ENCODE measurements at regions not wholly inside any gene's neighbourhood (a gene's known extent, or its start where the extent isn't known, plus 50 kb on each side); places are given as distances from the start of the nearest gene placed in this dataset.
"Not testable (repeated sequence)": the region's sequence is repeated elsewhere in the genome, so short reads cannot be mapped to it uniquely, and the experiment has no call there.

GRCh38 chr5:108481355-108481931 lies 99.5 kb upstream of the FBXL17 start:
- no peak overlapping the region for H3K4me3 ChIP-seq (ENCODE audit: low read depth, low read length)
- peak; percentile 1 for DNase-seq (ENCODE audit: low read depth)
- TF ChIP-seq, protein P1, sequence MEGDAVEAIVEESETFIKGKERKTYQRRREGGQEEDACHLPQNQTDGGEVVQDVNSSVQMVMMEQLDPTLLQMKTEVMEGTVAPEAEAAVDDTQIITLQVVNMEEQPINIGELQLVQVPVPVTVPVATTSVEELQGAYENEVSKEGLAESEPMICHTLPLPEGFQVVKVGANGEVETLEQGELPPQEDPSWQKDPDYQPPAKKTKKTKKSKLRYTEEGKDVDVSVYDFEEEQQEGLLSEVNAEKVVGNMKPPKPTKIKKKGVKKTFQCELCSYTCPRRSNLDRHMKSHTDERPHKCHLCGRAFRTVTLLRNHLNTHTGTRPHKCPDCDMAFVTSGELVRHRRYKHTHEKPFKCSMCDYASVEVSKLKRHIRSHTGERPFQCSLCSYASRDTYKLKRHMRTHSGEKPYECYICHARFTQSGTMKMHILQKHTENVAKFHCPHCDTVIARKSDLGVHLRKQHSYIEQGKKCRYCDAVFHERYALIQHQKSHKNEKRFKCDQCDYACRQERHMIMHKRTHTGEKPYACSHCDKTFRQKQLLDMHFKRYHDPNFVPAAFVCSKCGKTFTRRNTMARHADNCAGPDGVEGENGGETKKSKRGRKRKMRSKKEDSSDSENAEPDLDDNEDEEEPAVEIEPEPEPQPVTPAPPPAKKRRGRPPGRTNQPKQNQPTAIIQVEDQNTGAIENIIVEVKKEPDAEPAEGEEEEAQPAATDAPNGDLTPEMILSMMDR (conservative IDR thresholded peaks at IDR 0.05; ENCODE audit: low read depth, low read length) = peak; percentile 57

DNA sequence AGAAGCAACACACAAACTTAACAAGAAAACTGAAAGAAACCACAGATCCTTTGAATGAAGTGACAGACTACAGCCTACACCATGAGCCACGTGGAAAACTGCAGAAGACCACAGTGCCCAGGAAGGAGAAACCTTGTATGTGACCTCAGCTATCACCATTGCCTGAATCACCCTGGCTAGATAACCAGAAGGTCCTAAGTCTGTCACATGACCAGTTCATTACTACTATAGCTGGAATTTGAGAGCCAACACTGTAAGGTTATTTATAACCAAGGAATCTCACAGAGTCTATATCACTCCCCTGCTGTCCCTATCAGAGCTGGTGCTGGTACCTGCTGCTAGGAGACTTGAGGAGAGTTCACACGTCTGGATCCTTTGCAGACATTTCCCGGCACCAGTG lies 90.3 kb upstream of the FBXL17 start:
- no peak overlapping the region for H3K4me3 ChIP-seq (ENCODE audit: low read depth, low read length)
- TF ChIP-seq, protein P1 (conservative IDR thresholded peaks at IDR 0.05; ENCODE audit: low read depth, low read length) = no peak
- no peak for DNase-seq (ENCODE audit: low read depth)

- DNase-seq (ENCODE audit: low read depth) = no peak
- no peak overlapping the region for H3K4me3 ChIP-seq (ENCODE audit: low read depth, low read length)
- TF ChIP-seq, protein P1 (conservative IDR thresholded peaks at IDR 0.05; ENCODE audit: low read depth, low read length) = no peak
Observed at GRCh38 chr5:108467563-108467962, 85.7 kb upstream of the FBXL17 start.

DNA sequence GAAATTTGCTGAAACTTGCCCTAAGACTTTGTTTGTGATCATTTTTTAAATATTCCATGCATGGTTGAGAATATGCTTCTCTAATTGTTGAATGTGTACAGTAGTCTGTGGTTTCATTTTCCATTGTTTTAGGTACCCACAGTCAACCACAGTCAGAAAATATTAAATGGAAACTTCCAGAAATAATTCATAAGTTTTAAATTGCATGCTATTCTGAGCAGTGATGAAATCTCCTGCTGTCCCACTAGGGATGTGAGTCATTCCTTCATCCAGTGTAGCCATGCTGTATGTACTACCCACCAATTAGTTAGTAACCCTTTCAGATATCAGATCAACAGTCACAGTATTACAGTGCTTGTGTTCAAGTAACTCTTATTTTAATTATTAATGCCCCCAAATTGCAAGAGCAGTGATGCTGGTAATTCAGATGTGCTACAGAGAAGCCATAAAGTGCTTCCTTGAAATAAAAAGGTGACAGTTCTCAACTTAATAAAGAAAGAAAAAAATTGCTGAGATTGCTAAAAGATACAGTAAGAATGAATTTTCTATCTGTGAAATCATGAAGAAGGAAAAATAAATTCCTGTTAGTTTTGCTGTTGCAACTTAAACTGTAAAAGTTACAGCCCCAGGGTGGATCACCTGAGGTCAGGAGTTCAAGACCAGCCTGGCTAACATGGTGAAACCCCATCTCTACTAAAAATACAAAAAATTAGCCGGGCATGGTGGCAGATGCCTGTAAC lies 79.9 kb upstream of the FBXL17 start:
- no peak overlapping the region for H3K4me3 ChIP-seq (ENCODE audit: low read depth, low read length)
- DNase-seq (ENCODE audit: low read depth) = peak; percentile 6
- TF ChIP-seq, protein P1 (conservative IDR thresholded peaks at IDR 0.05; ENCODE audit: low read depth, low read length) = no peak

DNA sequence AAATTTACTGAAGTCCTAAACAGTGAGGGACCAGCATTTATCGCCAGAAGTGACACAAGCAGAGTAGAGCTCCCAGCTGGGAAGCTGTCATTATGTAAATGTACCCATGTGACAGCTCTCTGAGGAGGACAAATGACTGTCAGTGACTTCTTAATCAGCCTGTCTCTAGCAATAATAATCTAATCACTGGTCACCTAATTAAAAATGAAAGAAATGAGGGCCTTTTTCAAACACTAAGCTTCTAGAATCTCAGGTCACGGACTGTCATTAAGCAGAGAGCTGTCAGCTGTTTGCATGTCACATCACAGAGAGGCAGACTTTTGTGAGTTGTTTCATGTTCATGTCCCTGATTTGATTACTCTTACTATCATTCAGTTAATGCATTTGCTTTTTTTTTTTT lies 77.9 kb upstream of the FBXL17 start:
- TF ChIP-seq, protein P1 (conservative IDR thresholded peaks at IDR 0.05; ENCODE audit: low read depth, low read length) = no peak
- no peak for DNase-seq (ENCODE audit: low read depth)

GRCh38 chr5:108451269-108451668 lies 69.4 kb upstream of the FBXL17 start:
- TF ChIP-seq, protein P1 (conservative IDR thresholded peaks at IDR 0.05; ENCODE audit: low read depth, low read length) = no peak
- H3K4me3 ChIP-seq (ENCODE audit: low read depth, low read length) = no peak overlapping the region
- DNase-seq (ENCODE audit: low read depth) = no peak

More for the DNA sequence above, 77.9 kb upstream of the FBXL17 start:
- no peak overlapping the region for H3K4me3 ChIP-seq (ENCODE audit: low read depth, low read length)

DNA sequence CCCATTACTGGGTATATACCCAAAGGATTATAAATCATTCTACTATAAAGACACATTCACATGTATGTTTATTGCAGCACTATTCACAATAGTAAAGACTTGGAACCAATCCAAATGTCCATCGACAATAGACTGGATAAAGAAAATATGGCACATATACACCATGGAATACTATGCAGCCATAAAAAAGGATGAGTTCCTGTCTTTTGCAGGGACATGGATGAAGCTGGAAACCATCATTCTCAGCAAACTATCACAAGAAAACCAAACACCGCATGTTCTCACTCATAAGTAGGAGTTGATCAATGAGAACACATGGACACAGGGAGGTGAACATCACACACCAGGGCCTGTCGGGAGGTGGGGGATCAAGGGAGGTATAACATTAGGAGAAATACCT lies 62.2 kb upstream of the FBXL17 start:
- DNase-seq (ENCODE audit: low read depth) = not testable (repeated sequence)

GRCh38 chr5:108442063-108442651 lies 60.3 kb upstream of the FBXL17 start:
- not testable (repeated sequence) for DNase-seq (ENCODE audit: low read depth); H3K4me3 ChIP-seq (ENCODE audit: low read depth, low read length)

More for the DNA sequence above, 62.2 kb upstream of the FBXL17 start:
- not testable (repeated sequence) for H3K4me3 ChIP-seq (ENCODE audit: low read depth, low read length)
